G401.6 (cell line): ENCODE measurements at regions not wholly inside any gene's neighbourhood (a gene's known extent, or its start where the extent isn't known, plus 50 kb on each side); places are given as distances from the start of the nearest gene placed in this dataset.
A peak's percentile ranks its signal among the peaks of the same experiment; 100 is the strongest.
"Not testable (repeated sequence)": the region's sequence is repeated elsewhere in the genome, so short reads cannot be mapped to it uniquely, and the experiment has no call there.

ENCODE experiments used
- FAIRE-seq: peaks from 2 replicates; lab custom pipeline; 2012; peaks lifted over from hg19 to GRCh38; lab: Jason Lieb, UNC

GRCh38 chr9:10835791-10836463 lies 223.1 kb upstream of the PTPRD start:
- no peak for FAIRE-seq

GRCh38 chr9:10843151-10843550 lies 230.3 kb upstream of the PTPRD start:
- no peak for FAIRE-seq

GRCh38 chr9:10855847-10856246 lies 243.0 kb upstream of the PTPRD start:
- FAIRE-seq, result no peak

- FAIRE-seq, result no peak
Observed at GRCh38 chr9:10858817-10859216, 246.0 kb upstream of the PTPRD start.

GRCh38 chr9:10863476-10863875 lies 250.7 kb upstream of the PTPRD start:
- FAIRE-seq, result no peak

- FAIRE-seq, result no peak
Observed at GRCh38 chr9:10867194-10867593, 254.4 kb upstream of the PTPRD start.

- no peak for FAIRE-seq
Observed at GRCh38 chr9:10869687-10870086, 256.9 kb upstream of the PTPRD start.

GRCh38 chr9:10873999-10874398 lies 261.2 kb upstream of the PTPRD start:
- FAIRE-seq, result no peak

- no peak for FAIRE-seq
Observed at GRCh38 chr9:10875752-10876151, 262.9 kb upstream of the PTPRD start.

GRCh38 chr9:10876333-10876732 lies 263.5 kb upstream of the PTPRD start:
- no peak for FAIRE-seq

GRCh38 chr9:10890266-10890665 lies 277.5 kb upstream of the PTPRD start:
- FAIRE-seq, result not testable (repeated sequence)

GRCh38 chr9:10899509-10899908 lies 286.7 kb upstream of the PTPRD start:
- FAIRE-seq, result no peak

GRCh38 chr9:10903969-10904368 lies 291.2 kb upstream of the PTPRD start:
- no peak for FAIRE-seq

- FAIRE-seq, result no peak
Observed at GRCh38 chr9:10910779-10911178, 298.0 kb upstream of the PTPRD start.

GRCh38 chr9:10911373-10911772 lies 298.6 kb upstream of the PTPRD start:
- no peak for FAIRE-seq

GRCh38 chr9:10917001-10917400 lies 304.2 kb upstream of the PTPRD start:
- no peak for FAIRE-seq

GRCh38 chr9:10921671-10922070 lies 308.9 kb upstream of the PTPRD start:
- FAIRE-seq, result no peak

- no peak for FAIRE-seq
Observed at GRCh38 chr9:10925896-10926295, 313.1 kb upstream of the PTPRD start.

- no peak for FAIRE-seq
Observed at GRCh38 chr9:10928372-10928771, 315.6 kb upstream of the PTPRD start.

GRCh38 chr9:10930081-10930480 lies 317.3 kb upstream of the PTPRD start:
- FAIRE-seq, result no peak

GRCh38 chr9:10946676-10947410 lies 334.0 kb upstream of the PTPRD start:
- FAIRE-seq, result no peak

GRCh38 chr9:10957878-10958277 lies 345.1 kb upstream of the PTPRD start:
- FAIRE-seq, result no peak

GRCh38 chr9:10961883-10962282 lies 349.1 kb upstream of the PTPRD start:
- no peak for FAIRE-seq

GRCh38 chr9:10983251-10983650 lies 370.4 kb upstream of the PTPRD start:
- FAIRE-seq, result peak; percentile 46
